Stimulated activated CD8-positive, alpha-beta memory T cell treated with anti-CD3 and anti-CD28 coated beads, Interleukin-15, amount 100 ng/mL, for 48 hours (primary cell): ENCODE measurements at regions not wholly inside any gene's neighbourhood (a gene's known extent, or its start where the extent isn't known, plus 50 kb on each side); places are given as distances from the start of the nearest gene placed in this dataset.
"Not testable (repeated sequence)": the region's sequence is repeated elsewhere in the genome, so short reads cannot be mapped to it uniquely, and the experiment has no call there.

Source experiments
- DNase-seq, 2 donors: peaks; one replicate each; pipeline ENCODE4 v3.0.0-alpha.2; 2020; ENCODE audit warnings: low read depth in 2 of 2

- no peak for DNase-seq
Measured at GRCh38 chr2:120531863-120532600, 186.1 kb downstream of the INHBB start.

- no peak for DNase-seq
Measured at GRCh38 chr2:120533625-120534024, 187.7 kb downstream of the INHBB start.

GRCh38 chr2:120534457-120534856 lies 188.5 kb downstream of the INHBB start:
- no peak for DNase-seq

- no peak for DNase-seq
Measured at GRCh38 chr2:120535081-120535480, 189.1 kb downstream of the INHBB start.

GRCh38 chr2:120536141-120536540 lies 190.2 kb downstream of the INHBB start:
- DNase-seq: no peak

- no peak for DNase-seq
Measured at GRCh38 chr2:120538691-120539423, 192.9 kb downstream of the INHBB start.

GRCh38 chr2:120539424-120539936 lies 193.5 kb downstream of the INHBB start:
- DNase-seq: no peak

GRCh38 chr2:120539937-120540718 lies 194.2 kb downstream of the INHBB start:
- no peak for DNase-seq

GRCh38 chr2:120540719-120541552 lies 194.7 kb upstream of the GLI2 start:
- no peak for DNase-seq

- DNase-seq: no peak
Measured at GRCh38 chr2:120541553-120541932, 194.1 kb upstream of the GLI2 start.

DNA sequence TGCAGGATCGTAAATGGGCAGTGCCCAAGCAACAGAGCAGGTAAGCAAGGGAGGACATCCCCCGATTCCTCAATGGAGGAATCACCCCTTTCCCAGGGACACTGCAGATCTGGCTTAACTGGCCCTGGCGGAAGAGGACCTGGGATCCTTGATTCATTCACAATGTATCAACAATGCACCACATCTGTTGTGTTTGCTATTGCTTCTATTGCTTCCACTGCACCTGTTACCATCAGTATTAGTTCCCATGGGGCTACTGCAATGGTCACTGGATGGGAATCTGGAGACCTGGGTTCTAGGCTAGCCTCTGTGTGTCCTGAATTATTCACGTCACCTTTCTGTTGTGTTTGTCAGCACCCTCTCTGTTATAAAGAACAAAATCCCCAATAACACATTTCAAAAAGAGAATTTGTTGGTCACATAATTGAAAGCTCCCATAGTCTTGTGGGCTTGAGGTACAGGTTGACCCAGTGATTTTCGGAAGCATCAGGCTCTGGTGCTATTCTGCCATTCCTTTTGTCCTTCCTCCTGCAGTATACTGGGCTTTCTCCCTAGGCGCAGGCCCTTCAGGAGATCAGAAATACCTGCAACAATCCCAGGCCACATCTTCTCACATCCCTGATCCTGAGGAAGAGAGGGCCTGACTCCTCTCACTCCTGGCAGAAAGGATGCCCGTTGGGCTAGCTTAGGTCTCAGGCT lies 193.5 kb upstream of the GLI2 start:
- no peak for DNase-seq

DNA sequence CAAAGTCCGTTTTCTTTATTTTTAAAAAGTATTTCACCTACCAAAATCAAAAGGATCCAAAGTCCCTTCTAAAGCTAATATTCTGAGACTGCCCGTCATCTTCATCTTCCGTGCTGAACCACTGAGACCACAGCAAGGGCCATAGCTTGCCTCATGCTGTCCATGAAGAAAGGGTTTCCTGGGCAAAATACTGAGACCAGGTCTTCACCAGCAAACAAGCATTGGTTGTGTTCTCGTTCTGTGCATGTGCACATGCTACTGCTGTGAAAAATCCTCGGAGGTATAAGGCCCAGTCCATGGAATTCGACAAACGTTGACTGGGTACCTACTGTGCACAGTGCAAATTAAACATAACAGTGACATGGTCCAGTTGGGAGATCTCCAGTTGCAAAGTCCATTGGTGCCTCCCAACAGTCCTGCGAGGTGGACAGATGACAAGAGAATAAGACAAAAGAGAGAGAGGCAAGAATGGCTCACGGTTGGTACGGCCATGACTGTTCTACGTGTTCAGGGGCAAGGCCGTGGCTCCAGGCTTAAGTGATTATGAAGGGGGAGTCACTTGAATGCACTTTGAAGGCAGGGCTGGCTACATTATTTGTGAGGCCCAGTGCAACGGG lies 192.6 kb upstream of the GLI2 start:
- no peak for DNase-seq

DNA sequence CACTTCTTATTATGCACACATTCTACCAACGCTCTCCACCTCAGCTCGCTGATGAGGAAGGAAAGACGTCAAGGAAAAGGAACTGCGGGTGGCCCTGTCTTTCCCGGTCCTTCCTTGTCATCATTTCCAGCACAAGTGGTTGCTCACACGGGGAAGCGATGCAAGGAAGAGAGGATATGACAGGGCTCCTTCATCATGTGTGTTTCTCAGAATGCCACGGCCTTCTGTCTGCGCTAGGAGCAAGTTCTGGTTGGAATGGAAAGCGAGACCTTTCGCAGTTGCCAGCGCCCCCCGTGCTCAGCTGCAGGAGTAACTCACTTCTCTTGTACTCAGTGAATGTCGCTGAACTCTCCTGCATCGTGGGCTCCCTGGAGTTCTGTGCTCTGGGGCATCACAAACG lies 191.8 kb upstream of the GLI2 start:
- DNase-seq: no peak

DNA sequence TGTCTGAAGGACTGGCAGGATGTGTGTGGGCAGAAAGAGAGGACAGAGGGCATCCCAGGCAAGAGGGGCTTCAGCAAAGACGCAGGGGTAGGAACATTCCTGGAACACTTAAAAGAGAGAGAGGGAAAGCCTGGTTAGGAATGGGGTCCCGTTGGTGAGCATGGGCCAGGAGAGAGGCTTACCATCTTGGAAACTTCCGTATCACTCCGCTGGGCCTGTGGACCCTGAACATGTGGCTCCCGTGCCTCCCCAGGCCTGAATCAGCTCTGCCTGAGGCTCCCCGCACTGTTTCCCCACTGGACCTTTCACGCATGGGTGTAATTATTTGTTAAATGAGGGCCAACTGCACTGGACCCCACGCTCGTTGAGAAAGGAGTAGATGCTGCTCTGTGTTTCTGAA lies 191.1 kb upstream of the GLI2 start:
- no peak for DNase-seq

DNA sequence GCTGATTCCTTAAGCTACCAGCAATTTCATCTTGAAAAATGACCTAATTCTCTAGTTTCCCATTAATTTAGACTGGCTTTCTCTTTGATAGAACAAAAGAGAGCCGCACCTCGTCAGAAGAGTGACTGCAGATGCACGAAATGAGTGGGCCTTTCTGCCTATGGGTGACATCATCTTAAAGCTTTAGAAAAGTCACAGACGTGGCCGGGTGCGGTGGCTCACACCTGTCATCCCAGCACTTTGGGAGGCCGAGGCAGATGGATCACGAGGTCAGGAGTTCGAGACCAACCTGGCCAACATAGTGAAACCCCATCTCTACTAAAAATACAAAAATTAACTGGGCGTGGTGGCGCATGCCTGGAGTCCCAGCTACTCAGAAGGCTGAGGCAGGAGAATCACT lies 190.7 kb upstream of the GLI2 start:
- DNase-seq: not testable (repeated sequence)

DNA sequence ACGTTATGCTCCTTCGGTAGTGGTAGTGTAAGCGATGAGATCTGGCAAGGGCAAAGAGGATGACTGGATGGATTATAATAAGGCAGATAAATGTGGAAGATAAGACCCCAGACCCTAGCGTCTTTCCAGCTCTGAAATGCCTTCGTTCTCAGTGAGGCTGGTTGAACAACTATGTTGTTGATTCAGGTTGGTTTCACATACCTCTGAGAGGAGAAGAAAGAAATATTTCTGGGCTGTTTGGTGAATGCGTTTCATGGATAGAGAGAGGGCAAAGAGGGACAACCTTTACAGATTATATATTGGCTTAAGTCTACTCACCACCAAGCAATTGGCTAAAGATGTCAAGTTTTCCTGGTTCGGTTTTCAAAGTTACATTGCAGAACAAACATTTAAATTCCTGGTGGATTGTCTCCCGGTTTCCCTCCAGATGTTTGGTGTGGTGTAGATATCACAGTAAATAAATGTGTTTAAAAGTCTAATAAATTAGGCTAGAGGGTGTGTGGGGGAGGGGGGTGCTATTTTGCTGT lies 190.1 kb upstream of the GLI2 start:
- DNase-seq: no peak

GRCh38 chr2:120546048-120546864 lies 189.4 kb upstream of the GLI2 start:
- DNase-seq: no peak

- DNase-seq: no peak
Measured at GRCh38 chr2:120546865-120547390, 188.7 kb upstream of the GLI2 start.

DNA sequence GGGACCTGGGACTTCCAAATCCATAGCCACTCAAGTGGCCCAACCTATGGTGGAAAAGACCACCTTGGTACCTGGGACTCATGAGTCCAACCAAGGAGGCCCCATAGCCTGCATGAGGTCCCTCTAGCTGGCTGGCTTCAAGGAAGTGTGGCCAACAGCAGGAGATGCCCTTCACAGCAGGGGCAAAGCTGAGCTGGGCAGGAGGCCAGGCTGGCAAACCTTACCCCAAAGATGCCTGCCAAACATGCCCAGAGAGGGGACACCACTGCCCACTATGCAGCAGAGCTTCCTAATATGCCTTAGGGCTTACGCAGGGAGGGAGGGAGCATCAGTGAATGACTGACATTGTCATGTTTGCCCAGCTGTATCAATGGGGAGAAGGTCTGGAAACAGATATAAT lies 188.0 kb upstream of the GLI2 start:
- no peak for DNase-seq
